NOMO-1 (cell line): ENCODE measurements at regions not wholly inside any gene's neighbourhood (a gene's known extent, or its start where the extent isn't known, plus 50 kb on each side); places are given as distances from the start of the nearest gene placed in this dataset.
"Not testable (repeated sequence)": the region's sequence is repeated elsewhere in the genome, so short reads cannot be mapped to it uniquely, and the experiment has no call there.

Experiments used
- DNase-seq, 2 experiments: peaks; one replicate each; lab custom pipeline; 2025; ENCODE audit not compliant: unreplicated experiment in 2 of 2; lab: John Stamatoyannopoulos, UW

GRCh38 chr1:198963796-198964195 lies 325.0 kb downstream of the PTPRC start:
- not testable (repeated sequence) for DNase-seq

DNA sequence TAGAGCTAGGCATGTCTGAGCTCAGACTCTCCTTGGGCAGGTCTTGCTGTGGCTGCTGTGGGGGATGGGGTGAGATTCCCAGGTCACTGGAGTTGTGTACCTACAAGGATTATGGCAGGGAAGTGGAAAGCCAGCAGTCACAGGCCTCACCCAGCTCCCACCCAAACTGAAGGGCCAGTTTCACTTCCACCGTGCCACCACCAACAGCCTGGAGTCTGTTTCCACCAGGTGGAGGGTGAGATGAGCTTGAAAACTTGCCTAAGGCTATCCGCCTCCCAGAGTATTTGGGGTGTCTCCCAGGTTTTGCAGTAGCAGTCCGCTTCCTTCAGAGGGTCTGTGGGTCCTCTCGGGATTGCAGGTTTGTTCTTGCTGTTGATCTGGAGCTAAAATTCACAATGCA lies 327.7 kb downstream of the PTPRC start:
- DNase-seq, result peak; percentile 21 to 37

GRCh38 chr1:198967566-198967965 lies 328.7 kb downstream of the PTPRC start:
- DNase-seq, result no peak

DNA sequence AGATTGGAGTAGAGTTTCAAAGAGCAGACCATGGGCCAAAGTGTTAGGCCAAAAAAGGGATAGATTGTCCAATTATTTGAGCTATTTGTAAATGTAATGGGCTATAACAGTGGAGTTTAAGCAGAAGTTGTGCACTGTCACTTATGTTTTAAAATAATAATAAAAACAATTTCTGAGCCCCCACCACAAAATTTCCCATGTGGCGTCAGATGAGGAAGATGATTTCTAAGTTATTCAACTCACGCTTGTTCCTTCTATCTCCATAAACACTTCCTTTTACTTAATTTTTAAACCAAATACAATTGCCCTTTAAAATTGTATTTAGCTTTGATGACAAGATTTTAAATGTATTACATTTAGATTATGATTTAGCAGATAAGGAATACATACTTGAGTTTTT lies 330.0 kb downstream of the PTPRC start:
- DNase-seq, result no peak

- DNase-seq, result no peak
Measured at GRCh38 chr1:198969981-198970380, 331.1 kb downstream of the PTPRC start.

- peak; percentile 65 to 97 for DNase-seq
Measured at GRCh38 chr1:198970916-198971315, 332.1 kb downstream of the PTPRC start.

- no peak for DNase-seq
Measured at GRCh38 chr1:198977909-198978308, 339.1 kb downstream of the PTPRC start.

DNA sequence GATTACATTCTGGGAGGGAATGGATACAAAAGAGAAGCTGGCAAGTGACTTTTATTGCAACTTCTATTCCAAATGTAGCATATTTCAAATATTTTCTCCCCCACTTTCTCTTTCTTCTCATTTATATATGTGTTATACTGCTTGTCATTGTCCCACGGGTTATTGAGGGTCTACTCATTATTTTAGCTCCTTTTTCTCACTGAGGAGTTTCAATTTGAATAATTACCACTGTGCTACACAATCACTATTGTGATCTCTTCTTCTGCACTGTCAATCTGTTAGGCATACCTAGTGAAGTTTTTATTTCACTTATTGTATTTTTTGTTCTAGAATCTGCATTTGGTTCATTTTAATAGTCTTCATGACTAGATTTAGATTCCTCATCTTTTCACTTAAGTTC lies 339.7 kb downstream of the PTPRC start:
- no peak for DNase-seq

GRCh38 chr1:198986036-198986435 lies 347.2 kb downstream of the PTPRC start:
- peak; percentile 40 to 64 for DNase-seq

- peak; percentile 41 to 90 for DNase-seq
Measured at GRCh38 chr1:198986442-198986841, 347.6 kb downstream of the PTPRC start.

DNA sequence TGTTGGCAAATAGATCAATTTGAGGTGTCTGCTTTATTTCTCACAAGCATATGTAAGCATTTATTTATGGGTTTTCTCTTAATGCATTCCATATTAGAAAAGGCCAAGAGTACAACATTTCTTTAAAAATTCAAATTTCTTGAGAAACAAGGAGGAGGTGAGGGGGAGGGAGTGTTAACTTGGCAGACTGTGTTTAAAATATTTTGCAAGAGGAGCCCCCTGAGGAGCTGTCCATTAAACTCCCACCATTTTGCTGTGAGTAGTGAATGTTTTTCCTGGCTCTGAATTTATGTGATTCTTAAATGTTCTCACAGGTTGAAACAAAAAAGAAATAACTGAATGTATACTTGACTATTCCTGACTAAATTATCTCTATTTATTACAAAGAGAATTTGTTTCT lies 363.8 kb downstream of the PTPRC start:
- DNase-seq, result no peak

DNA sequence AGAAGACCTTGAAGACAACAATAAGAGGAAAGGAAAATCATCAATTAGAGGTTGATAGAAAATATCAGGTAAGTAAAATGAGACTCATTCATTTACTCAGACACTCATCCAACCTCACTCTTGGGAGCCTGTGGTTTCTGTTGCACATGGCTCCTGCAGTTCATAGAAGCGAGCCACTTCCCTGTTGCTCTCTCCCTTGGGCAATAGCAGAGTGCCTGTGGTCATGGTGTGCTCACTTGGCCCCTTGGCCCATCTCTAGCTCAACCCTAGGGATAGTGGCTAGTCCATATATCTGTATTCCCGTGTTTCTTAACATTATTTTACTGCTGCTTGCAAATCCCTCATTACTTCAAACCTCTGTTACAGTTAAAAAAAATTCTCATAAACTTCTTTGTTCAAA lies 368.6 kb downstream of the PTPRC start:
- peak; percentile 60 to 85 for DNase-seq

- DNase-seq, result peak; percentile 24 to 30
Measured at GRCh38 chr1:199009447-199009846, 370.6 kb downstream of the PTPRC start.

DNA sequence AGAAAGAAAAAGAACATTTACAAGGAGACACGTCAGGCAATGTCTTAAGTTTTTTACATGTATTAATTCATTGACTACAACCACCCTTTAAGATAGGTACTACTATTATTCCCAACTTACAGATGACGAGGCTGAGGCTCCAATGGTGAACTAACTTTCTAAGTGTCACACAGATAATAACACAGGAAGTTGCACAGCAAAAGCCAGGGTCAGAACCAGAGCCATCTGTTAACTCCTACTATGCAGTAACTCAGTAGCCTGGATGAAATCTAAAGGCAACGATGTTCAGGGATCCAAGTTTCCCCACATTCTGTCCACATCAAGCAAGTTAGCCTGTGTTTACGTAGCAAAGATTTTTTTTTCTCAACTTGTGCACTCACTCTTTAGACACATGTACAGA lies 371.7 kb downstream of the PTPRC start:
- no peak for DNase-seq

GRCh38 chr1:199010933-199011332 lies 372.1 kb downstream of the PTPRC start:
- no peak for DNase-seq

DNA sequence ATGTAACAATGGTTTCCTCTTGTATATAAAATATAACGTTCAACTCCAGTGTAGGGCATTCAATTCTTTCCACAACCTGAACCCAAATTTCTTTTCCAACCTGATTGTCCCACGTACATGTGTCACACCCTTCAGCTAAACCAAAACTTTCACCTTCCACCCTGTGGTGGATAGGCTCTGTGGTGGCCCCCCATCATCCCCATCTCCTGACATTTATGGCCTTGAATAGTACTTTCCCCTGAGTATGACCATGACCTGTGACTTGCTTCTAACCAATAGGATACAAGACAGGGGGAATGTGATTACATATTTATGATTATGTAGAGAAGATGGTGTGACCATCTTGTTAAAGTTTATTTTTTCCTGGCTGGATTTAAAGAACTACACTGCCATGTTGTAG lies 377.0 kb downstream of the PTPRC start:
- DNase-seq, result no peak

GRCh38 chr1:199018471-199019135 lies 379.8 kb downstream of the PTPRC start:
- DNase-seq, result no peak

DNA sequence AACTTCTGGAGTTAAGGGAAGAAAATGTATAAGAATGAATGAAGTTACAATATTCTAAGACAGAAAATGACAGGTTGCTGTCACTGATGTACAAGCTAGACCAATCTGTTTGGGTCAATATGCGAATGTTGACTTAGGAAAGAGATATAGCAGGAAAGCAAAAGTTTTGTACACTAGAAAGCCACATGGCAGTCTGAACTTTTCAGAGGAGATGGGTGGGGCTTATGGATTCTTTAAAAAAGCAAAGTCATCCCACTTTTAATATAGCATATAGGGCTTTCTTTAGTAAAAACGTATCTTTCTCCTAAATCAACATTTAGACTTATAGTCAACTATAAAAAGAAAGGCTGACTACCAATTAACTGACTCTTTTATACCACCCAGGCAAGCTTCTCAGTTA lies 381.2 kb downstream of the PTPRC start:
- no peak for DNase-seq

DNA sequence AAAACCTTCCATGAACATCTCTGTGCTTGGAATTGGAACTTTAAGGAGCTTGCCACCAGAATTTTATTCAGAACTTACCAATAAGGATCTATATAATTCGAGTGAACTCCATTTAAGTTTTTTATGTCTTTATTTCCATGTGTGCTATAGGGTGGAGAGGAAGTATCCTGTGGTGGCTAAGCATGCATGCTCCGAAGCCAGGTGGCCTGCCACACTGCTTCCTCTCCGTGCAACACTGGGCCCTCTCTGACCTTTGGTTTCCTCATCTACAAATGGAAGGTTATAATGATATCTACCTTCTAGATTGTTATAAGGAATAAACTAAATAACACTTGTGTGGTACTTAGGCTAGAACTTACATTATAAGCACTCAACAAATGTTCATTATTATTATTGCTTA lies 382.1 kb downstream of the PTPRC start:
- DNase-seq, result peak in 1 of 2 experiments; percentile 19

DNA sequence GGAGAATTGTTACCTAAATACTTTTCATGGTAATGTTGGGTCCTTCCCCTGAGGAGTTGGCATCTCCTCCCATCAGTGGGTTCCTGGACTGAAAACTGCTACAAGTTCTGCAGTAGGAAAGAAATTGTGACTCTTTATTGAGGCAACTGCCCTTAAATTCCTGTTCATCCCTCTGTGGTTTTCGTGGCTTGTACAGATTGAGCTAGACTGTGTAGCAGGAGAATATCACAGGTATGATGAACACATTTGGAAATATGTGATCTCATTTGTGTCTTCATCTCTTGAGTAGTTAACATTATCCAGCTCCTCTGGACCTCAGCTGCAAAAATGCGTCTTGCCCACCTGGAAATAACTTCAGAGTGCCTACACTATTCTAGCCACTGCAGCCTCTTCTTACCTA lies 390.6 kb downstream of the PTPRC start:
- DNase-seq, result no peak

DNA sequence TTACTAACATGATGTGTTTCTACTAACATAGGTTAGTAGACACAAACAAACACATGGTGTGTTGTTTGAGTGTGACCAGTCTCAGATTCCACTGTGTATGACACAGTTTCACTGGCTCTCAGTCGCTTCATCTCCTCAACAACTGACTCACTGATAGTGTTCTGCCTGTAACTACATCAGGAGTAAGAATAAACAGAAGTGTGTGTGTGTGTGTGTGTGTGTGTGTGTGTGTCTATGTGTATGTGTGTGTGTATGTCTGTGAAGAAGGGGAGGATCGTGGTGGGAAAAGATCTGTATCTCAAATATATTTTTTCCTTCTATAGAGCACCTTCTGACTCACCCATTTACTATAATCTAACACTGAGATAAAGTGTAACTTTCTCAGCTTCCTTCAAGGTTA lies 391.0 kb downstream of the PTPRC start:
- DNase-seq, result no peak

GRCh38 chr1:199030541-199030940 lies 391.7 kb downstream of the PTPRC start:
- not testable (repeated sequence) for DNase-seq

- DNase-seq, result not testable (repeated sequence)
Measured at GRCh38 chr1:199031170-199031569, 392.3 kb downstream of the PTPRC start.
